ENCODE measurements at regions not wholly inside any gene's neighbourhood (a gene's known extent, or its start where the extent isn't known, plus 50 kb on each side); places are given as distances from the start of the nearest gene placed in this dataset.
"Not testable (repeated sequence)": the region's sequence is repeated elsewhere in the genome, so short reads cannot be mapped to it uniquely, and the experiment has no call there.

DNA sequence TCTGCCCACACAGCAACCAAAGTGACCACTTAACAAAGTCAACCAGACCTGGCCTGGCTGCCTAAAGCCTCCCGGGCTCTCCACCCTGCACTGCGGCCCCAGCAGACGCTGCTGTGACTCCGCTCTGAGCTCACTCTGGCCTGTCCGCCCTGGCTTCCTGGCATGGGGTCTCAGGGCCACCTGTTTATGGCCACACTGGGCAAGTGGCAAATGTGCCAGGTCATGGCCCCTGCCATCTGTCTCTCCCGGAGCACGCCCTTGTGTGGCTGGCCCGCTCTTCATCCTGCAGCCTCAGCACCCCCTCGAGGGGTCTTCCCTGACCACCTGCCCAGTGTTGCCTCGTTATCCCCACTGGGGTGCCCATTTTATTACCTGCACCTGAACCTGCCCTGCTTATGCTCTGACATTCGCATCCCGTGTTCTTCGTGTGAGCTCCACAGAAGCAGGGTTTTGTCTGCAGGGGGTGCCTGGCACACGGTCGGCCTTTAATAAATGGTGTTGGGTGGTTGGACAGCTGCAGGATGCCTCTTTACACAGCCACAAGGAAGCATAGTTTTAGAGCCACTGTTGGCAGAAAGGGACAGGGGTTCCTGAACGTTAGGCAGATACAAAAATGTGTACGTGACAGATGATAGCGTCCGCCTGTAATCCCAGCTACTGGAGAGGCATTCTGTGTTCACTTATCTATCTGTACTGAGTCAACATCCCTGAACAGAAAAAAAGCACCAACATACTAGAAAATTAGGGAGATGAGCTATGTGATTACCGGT, 785.6 kb downstream of the TBC1D22A start:
- no peak for DNase-seq (ENCODE audit: low read depth)

- DNase-seq (ENCODE audit: low read depth) = no peak
These were observed 784.8 kb downstream of the TBC1D22A start for GRCh38 chr22:47547239-47547661.

- no peak for DNase-seq (ENCODE audit: low read depth)
These were observed 782.2 kb downstream of the TBC1D22A start for GRCh38 chr22:47544696-47545095.

DNA sequence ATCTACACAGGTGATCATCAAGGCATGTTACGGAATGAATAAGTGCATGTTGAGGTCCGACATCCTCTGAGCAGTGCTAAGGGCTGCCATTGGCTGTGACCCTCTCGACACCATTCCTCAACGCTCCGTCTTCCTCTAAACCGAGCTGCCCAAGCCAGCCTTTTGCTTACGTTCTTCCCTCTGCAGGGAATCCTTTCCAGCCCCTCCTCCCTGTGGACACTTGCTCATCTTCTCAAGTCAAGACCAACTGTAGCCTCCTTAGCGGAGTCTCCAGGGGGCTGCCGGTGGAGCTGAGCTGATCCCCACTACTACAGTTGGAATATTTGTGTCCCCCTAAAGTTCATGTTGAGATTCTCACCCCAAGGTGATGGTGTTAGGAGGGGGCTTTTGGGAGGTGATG, 781.0 kb downstream of the TBC1D22A start:
- DNase-seq (ENCODE audit: low read depth) = no peak

GRCh38 chr22:47540011-47540410, 777.6 kb downstream of the TBC1D22A start:
- no peak for DNase-seq (ENCODE audit: low read depth)

GRCh38 chr22:47539374-47539773, 776.9 kb downstream of the TBC1D22A start:
- no peak for DNase-seq (ENCODE audit: low read depth)

DNA sequence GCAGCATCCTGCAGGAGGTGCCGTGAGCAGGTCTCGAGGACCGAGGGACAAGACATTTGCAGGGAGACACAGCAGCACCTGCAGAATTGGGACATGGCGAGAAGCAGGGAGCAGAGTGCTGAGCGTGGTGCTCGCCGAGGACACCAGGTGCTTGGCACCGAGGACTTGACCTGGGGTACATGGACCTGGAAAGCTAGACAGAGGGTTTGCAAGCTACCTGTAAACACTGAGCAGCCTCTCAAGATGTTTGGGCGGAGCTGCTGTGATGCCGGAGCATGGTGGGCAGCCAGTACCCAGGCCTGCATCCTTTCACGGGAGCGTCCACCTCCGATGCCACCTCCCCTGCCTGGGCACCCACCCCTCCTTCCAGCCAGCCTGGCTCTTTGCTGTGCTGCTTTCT, 773.2 kb downstream of the TBC1D22A start:
- DNase-seq (ENCODE audit: low read depth) = no peak

DNA sequence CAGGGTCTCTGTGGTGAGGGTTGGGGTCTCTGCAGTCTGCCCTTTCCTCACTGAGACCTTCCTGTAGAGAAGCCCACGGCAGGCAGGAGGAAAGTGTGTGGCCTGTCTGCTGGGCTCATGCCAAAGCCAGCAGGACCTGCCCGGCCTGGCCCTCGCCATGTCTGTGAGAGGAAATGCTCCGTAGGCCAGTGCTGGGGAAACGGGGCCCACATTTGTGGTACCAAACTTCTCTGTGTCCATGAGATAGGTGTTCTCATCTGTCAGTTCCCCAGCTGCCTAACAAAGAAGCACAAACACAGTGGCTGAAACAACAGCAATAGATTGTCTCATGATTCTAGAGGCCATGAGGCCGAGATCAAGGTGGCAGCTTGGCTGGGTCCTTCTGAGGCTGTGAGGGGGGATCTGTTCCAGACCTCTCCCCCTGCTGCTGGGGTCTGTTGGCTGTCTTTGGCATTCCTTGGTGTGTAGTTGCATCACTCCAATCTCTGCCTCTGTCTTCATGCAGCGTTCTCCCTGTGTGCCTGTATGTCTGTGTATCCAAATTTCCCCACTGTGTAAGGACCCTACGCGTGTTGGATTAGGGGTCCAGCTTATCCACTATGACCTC, 772.5 kb downstream of the TBC1D22A start:
- no peak for DNase-seq (ENCODE audit: low read depth)

DNA sequence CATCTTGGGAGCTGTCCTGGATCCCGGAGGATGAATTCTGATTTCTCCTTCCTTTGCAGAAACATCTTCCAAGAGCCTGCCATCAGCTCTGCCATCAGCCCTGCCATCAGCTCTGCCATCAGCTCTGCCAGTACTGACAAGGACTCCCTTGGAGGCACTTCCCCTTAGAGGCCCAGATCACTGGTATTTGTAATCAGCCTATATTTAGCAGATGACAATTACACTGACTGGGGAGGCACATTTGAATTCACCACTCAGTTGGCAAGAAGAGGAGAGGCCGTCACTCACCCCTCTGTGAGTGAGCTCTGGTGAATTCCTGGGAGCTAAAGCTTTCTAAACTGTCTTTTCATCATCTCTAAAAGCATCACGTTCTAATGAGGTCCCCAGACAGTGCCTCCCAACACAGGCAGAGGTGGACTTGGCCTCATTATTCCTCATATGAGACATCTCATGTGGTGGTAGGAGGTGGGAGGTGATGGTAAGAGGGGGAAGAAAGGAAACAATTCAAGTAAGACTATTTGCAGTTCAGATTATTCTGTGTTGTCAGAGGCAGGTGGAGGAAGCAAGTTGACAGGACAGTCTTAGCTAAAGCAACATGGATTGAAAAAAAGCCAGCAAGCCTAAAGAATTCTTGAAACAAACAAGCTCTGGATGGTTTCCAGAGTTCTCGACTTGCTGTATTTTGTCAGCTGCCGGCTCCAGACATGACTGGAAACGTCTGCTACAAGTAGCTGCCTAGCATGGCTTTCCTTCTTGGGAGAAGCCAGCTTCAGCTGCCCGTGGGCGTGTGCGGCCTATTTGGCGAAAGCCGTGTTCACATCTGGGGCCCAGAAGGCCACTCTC, 771.7 kb downstream of the TBC1D22A start:
- DNase-seq (ENCODE audit: low read depth) = no peak

DNA sequence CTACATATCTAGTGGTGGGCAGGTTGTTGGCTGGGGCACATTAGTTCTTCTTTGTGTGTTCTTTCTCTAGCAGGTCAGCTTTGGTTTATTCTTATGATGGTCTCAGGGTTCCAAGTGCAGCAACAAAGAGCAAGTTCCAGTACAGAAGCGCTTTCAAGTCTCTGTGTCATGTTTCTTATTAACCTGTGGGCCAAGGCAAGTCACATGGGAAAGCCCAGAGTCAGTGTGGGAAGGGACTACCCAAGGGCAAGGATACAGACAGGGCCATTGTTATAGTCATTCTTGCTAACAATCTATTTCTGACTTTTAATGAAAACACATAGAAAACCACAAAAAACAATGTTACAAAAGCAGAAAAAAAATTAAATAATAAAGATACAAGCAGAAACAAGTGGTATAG, 754.6 kb downstream of the TBC1D22A start:
- DNase-seq (ENCODE audit: low read depth) = no peak

DNA sequence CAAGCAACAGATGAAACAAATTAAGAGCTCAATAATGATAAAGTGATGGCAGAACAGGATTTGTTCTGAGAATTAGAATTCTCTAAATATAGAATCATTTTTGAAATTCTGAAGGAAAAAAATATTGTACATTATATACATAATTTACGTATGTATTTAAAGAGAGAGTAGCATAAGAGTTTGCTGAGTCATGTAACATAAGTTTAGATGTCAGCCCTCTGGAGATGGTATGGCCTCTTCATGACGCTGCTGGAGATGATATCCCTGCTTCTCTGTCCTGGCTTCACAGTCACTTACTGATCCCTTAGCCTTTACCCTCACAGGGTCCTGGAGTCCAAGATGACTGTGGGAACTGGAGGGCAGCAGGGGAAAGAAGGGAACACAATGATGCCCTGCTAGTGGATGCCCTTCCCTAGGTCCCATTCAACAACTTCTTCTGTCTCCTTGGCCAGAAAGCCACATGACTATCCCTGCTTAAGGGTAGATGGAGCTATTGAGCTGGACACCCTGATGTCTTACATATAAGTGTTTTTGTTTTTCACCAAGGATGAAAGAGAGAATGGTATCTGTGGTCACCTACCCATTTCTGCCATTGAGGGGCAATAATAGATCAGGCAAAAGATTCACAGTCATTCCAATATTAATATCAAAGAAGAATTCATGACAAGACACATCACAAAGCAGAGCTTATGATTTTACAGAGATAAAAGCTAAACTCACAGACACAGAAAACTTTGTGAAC, 753.1 kb downstream of the TBC1D22A start:
- no peak for DNase-seq (ENCODE audit: low read depth)

DNA sequence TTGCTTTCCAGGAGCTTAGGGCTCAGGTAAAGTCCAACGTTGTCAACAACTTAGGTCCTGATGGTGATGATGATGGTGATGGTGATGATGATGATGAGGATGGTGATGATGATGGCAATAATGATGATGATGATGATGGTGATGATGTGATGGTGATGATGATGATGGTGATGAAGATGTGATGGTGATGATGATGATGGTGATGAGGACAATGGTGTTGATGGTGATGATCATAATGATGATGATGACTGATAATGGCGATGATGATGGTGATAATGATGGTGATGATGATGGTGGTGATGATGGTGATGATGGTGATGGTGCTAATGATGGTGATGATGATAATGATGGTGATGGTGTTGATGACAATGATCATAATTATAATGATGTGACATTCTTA, 750.2 kb downstream of the TBC1D22A start:
- no peak for DNase-seq (ENCODE audit: low read depth)

DNA sequence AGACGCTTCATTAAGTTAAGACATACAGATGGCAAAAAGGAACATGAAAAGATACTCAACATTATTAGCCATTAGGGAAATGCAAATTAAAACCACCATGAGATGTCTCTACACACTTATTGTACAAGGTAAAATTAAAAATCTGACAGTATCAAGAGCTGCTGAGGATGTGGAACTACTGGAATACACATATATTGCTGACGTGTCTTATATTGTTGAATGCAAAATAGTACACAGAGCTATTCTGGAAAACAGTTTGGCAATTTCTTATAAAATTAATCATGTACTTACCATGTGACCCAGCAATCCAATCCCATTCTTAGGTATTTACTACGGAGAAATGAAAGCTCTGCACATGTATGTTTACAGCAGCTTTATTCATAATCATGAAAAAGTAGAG, 742.5 kb downstream of the TBC1D22A start:
- no peak for DNase-seq (ENCODE audit: low read depth)

- no peak for DNase-seq (ENCODE audit: low read depth)
These were observed 736.6 kb downstream of the TBC1D22A start for GRCh38 chr22:47498969-47499495.

DNA sequence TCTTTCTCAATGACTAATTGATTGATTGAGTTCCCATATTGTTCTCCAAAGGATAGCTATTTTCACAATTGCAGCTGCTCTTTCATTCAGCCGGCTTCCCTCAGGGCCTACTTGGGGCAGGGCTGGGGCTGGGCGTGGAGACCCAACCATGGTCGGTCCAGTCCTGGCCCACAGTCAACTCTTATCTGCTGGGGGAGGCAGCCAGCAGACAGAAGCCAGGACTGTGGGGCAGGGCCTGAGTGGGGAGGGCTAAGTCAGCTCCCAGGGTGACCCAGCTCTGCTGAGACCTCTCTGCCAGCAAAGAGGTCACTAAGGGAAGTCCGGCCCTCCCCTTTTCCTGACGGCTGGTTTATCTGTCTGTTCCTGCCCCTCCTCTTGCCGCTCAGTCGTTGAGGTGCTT, 735.2 kb downstream of the TBC1D22A start:
- DNase-seq (ENCODE audit: low read depth) = no peak

DNA sequence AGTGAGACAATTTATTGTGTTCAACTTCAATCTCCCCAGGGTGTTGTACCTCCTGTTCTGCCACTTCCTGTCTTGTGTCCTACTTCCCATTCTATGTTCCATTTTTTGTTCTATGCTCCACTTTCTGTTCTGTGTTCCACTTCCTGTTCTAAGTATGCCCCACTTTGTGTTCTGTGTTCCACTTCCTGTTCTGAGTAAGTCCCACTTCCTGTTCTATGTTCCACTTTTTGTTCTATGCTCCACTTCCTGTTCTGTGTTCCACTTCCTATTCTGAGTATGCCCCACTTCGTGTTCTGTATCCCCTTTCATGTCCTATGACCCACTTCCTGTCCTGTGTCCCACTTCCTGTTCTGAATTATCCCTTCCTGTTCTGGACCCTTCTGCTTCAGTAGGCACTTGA, 732.7 kb downstream of the TBC1D22A start:
- DNase-seq (ENCODE audit: low read depth) = no peak

GRCh38 chr22:47488131-47488530, 725.7 kb downstream of the TBC1D22A start:
- not testable (repeated sequence) for DNase-seq (ENCODE audit: low read depth)

DNA sequence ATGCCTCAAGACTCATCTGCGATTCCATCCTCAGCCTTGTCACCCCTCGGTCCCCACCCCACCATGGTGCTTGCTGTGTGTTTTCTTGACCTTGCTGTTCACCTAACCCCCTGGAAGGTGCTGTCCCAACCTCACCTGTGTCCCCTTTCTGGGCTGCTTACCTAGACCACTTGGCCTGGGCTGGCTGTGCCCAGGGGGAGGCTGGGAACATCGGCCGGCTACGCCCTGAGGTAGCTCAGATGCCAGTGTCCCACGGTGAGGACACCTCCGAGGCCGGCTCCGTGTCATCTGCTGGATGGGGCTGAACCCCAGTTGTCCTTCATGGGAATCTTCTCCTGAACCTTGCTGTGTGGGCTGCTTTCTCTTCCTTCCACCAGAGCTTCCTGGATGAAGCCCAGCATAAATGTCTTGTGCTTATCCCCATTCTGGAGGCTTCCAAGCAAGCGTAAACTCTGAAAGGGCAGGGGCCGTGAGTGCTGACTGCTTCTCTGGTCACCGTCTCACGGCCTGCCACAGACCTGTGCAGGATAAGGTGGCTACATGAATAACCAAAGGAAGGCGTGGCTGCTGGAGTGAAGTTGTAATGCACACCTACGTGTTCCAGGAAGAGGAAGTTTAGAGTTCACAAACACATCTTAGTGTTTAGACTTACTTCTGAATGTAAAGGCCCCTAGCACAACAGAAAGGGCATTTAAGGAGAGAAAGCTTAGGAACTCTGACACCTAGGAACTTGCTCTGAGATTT, 724.3 kb downstream of the TBC1D22A start:
- no peak for DNase-seq (ENCODE audit: low read depth)

DNA sequence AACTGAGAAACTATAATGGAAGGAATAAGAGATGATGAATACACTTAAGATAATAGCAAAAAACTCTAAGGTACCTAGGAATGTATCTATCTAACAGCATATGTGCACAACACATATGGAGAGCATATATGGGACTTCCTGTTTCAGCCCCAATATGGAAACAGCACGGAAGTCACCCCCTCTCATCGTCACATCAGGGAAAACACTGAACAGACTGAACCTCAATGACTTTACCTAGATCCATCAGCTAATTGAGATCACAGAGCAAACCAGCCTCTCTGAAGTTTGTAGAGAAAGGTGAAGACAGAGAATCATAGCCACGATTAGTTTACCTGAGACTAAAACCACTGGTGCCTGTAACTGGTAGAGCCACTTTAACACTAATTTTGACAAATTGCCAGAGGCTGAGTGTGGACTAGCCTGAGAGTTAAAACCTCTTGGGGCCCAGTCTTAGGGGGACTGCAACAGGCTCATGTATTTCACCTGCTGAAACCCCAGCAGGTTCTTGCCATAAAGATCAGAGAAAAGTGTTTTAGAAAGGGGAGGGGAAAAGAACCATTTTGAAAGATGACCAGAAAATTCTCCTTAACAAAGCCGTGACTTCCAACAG, 722.6 kb downstream of the TBC1D22A start:
- no peak for DNase-seq (ENCODE audit: low read depth)

DNA sequence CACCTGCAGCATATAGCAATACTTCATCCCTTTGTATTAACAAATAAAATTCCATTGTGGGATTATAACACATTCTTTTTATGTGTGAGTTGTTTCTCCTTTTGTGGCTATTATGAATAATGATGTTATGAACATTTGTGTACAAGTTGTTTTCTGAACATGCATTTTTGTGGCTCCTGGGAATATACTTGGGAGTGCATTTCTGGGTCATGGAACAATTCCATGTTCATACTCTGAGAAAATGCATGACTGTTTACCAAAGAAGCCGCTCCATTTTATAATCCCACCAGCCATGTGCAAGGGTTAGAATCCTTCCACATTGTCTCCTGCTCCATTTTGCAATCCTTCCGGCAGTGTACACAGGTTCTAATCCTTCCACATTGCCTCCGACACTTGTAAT, 713.8 kb downstream of the TBC1D22A start:
- DNase-seq (ENCODE audit: low read depth) = no peak

DNA sequence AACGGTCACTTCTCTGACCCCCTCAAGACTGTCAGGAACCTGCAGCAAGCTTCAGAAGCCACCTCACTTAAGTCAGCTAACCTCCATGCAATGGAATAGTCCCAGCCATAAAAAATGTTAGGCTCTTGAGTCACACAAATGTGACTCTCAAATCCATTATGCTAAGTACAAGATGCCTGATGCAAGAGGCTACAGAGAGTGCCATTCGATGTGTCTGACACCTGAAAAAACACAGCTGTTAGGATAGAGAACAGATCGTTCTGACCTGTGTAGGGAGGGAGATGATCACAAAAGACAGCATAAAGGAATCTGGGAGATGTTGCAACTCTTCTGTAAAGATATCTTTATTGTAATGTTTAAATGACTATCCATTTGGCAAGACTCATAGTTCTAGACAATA, 712.4 kb downstream of the TBC1D22A start:
- no peak for DNase-seq (ENCODE audit: low read depth)

Data from GM04503 (cell line).